ENCODE measurements at regions not wholly inside any gene's neighbourhood (a gene's known extent, or its start where the extent isn't known, plus 50 kb on each side); places are given as distances from the start of the nearest gene placed in this dataset.

DNA sequence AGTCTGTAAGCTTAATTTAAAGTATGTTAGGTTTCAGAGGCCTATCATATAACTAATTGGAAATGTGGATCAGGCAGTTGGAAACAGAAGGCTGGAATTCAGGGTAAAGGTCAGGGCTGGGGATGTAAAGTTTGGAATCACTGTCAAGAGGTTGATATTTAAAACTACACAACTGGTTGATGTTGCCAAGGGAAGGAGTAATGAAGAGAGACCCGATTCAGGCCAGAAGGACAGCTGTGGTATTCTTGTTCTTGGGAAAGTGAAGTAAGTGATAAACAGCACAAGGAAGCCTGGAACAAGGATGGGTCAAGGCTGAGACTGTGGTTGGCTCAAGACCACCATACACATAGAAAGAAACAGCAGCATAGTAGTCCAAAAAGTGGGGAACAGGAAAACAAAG, 654.2 kb downstream of the NTRK3 start:
- Mint-ChIP-seq H3K27ac (ENCODE audit: low read depth, unreplicated experiment) (no peak overlapping the region), H3K4me3 (ENCODE audit: unreplicated experiment) (no peak overlapping the region), H3K4me1 (ENCODE audit: insufficient read depth, unreplicated experiment) (no peaks in the 10 kb centered on the region), H3K27me3 (ENCODE audit: insufficient read depth, unreplicated experiment) (no peaks in the 10 kb centered on the region), H3K36me3 (ENCODE audit: insufficient read depth, unreplicated experiment) (no peaks in the 10 kb centered on the region), H3K9me3 (ENCODE audit: unreplicated experiment) (no peaks in the 10 kb centered on the region)
- DNase-seq (ENCODE audit: unreplicated experiment): no peak
- ChIA-PET CTCF (interaction anchor here (1.1 to 1.4 kb wide), 2 partner anchors 12 to 124 kb away, joined by 3 to 5 read pairs; no protein-coding TSS in a partner anchor), POLR2A (interaction anchor here (0.5 kb wide), 1 partner anchor 9 kb away, joined by 3 read pairs; no protein-coding TSS in a partner anchor)
- no TSS peak for BruUV-seq (replicated peaks)
- TF ChIP-seq, protein P1, sequence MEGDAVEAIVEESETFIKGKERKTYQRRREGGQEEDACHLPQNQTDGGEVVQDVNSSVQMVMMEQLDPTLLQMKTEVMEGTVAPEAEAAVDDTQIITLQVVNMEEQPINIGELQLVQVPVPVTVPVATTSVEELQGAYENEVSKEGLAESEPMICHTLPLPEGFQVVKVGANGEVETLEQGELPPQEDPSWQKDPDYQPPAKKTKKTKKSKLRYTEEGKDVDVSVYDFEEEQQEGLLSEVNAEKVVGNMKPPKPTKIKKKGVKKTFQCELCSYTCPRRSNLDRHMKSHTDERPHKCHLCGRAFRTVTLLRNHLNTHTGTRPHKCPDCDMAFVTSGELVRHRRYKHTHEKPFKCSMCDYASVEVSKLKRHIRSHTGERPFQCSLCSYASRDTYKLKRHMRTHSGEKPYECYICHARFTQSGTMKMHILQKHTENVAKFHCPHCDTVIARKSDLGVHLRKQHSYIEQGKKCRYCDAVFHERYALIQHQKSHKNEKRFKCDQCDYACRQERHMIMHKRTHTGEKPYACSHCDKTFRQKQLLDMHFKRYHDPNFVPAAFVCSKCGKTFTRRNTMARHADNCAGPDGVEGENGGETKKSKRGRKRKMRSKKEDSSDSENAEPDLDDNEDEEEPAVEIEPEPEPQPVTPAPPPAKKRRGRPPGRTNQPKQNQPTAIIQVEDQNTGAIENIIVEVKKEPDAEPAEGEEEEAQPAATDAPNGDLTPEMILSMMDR (IDR thresholded peaks at IDR 0.05; ENCODE audit: unreplicated experiment): no peak
- intact Hi-C loops (cut with micrococcal nuclease): loop anchor here (10.0 kb wide), 1 partner anchor 642 kb away; no protein-coding TSS in a partner anchor

DNA sequence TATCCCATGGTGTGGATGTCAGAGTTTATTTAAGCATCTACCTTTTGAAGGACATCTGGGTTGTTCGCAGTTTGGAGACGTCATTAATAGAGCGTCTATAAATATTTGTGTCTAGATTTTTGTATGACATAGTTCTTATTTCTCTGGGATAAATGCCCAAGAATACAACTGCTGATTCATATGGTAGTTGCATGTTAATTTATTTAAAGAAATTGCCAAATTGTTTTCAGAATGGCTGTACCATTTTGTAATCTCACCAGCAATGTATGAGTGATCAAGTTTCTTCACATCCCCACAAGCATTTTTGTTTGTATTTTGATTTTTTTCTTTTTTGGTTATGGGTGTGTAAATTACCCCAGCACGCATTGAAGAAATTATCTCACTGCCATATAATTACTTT, 656.9 kb downstream of the NTRK3 start:
- TF ChIP-seq, protein P1 (IDR thresholded peaks at IDR 0.05; ENCODE audit: unreplicated experiment): no peak
- H3K4me3 Mint-ChIP-seq (ENCODE audit: unreplicated experiment): no peak overlapping the region
- intact Hi-C loops (cut with micrococcal nuclease): loop anchor here (10.0 kb wide), 1 partner anchor 645 kb away; no protein-coding TSS in a partner anchor
- peak overlapping the region; percentile 27 for H3K27ac Mint-ChIP-seq (ENCODE audit: low read depth, unreplicated experiment)
- no peaks in the 10 kb centered on the region for H3K9me3 Mint-ChIP-seq (ENCODE audit: unreplicated experiment)
- ChIA-PET CTCF (no interaction called here), POLR2A (no interaction called here)
- H3K27me3 Mint-ChIP-seq (ENCODE audit: insufficient read depth, unreplicated experiment): no peaks in the 10 kb centered on the region
- H3K4me1 Mint-ChIP-seq (ENCODE audit: insufficient read depth, unreplicated experiment): no peaks in the 10 kb centered on the region
- H3K36me3 Mint-ChIP-seq (ENCODE audit: insufficient read depth, unreplicated experiment): no peaks in the 10 kb centered on the region
- peak; percentile 47 for DNase-seq (ENCODE audit: unreplicated experiment)
- BruUV-seq (replicated peaks): no TSS peak

DNA sequence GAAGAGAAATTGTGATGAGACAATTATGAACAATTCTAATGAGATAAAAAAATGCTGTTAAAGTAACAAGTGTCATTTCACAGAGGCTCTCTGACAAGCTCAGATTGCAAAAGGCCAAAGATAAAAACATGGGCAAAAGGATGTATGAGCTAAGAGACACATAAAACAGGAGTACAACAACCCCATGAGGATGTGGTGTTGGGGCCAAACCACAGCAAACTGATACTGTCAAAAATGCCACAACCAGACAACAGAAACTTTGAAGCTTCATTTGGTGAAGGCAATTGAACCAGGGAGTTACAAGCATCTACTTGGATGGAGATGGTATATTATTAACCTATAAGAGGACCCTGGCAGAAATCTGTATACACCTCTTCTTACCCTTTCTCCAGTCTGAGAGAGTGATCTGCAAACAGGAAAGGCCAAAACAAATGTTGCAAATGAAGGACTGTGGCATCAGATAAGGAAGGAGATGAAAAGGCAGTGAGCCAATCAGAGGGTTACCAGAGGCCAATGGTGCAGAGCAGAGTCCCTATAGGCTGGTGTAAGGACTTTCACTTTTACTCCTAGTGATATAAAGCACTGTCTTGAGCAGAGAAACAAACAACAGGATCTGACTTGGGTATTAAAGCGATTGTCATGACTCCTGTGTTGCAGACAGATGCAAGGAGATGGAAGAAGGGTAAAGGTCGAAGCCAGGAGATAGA, 659.0 kb downstream of the NTRK3 start:
- CTCF ChIA-PET: interaction anchor here (0.8 to 1.0 kb wide), 2 partner anchors 90 to 682 kb away, joined by 3 read pairs; no protein-coding TSS in a partner anchor
- BruUV-seq (replicated peaks): no TSS peak

DNA sequence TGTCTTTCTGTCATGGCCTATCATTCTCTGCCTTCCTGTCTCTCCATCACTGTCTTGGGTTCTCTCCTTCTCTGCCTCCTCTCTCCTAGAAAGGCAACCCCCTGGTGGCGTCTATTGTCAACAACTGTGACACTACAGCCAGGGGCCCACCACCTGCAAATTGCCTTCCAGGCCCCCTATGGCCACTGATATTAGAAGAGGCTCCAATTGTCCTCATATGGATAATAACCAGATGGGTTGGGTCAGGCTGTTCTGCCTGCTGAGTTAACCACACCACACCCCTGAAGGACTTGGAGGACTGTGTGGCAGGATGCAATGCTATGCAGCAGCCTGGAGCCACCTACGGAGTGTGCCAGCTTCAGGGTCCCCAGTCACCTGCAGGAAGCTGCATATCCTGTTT, 665.0 kb downstream of the NTRK3 start:
- Mint-ChIP-seq H3K27me3 (ENCODE audit: insufficient read depth, unreplicated experiment) (no peaks in the 10 kb centered on the region), H3K36me3 (ENCODE audit: insufficient read depth, unreplicated experiment) (no peaks in the 10 kb centered on the region), H3K9me3 (ENCODE audit: unreplicated experiment) (no peaks in the 10 kb centered on the region), H3K4me1 (ENCODE audit: insufficient read depth, unreplicated experiment) (no peaks in the 10 kb centered on the region), H3K27ac (ENCODE audit: low read depth, unreplicated experiment) (no peak overlapping the region), H3K4me3 (ENCODE audit: unreplicated experiment) (no peak overlapping the region)
- TF ChIP-seq, protein P1 (IDR thresholded peaks at IDR 0.05; ENCODE audit: unreplicated experiment): no peak
- intact Hi-C loops (cut with micrococcal nuclease): no loop called here
- ChIA-PET POLR2A (no interaction called here), CTCF (interaction anchor here (1.2 kb wide), 1 partner anchor 14 kb away, joined by 3 read pairs; no protein-coding TSS in a partner anchor)
- DNase-seq (ENCODE audit: unreplicated experiment): no peak
- BruUV-seq (replicated peaks): no TSS peak

More for the DNA sequence above, 659.0 kb downstream of the NTRK3 start:
- intact Hi-C loops (cut with micrococcal nuclease): no loop called here
- Mint-ChIP-seq H3K36me3 (ENCODE audit: insufficient read depth, unreplicated experiment) (no peaks in the 10 kb centered on the region), H3K4me1 (ENCODE audit: insufficient read depth, unreplicated experiment) (no peaks in the 10 kb centered on the region), H3K27me3 (ENCODE audit: insufficient read depth, unreplicated experiment) (no peaks in the 10 kb centered on the region), H3K9me3 (ENCODE audit: unreplicated experiment) (no peaks in the 10 kb centered on the region), H3K27ac (ENCODE audit: low read depth, unreplicated experiment) (no peak overlapping the region), H3K4me3 (ENCODE audit: unreplicated experiment) (no peak overlapping the region)
- POLR2A ChIA-PET: no interaction called here
- DNase-seq (ENCODE audit: unreplicated experiment): no peak
- TF ChIP-seq, protein P1 (IDR thresholded peaks at IDR 0.05; ENCODE audit: unreplicated experiment): no peak

All from MCF 10A (cell line).